K562 (cell line): ENCODE measurements at regions not wholly inside any gene's neighbourhood (a gene's known extent, or its start where the extent isn't known, plus 50 kb on each side); places are given as distances from the start of the nearest gene placed in this dataset.

Experiments
- ATAC-seq: fragments of 200-7000 bp; cut with Tn5 transposase; 3 replicates; pipeline ENCODE4 v1.9.1; 2020; ENCODE audit warnings: moderate library complexity
- BruUV-seq: library from RNA; stranded (reverse); fragments of 400-500 nt; replicated peaks from 2 replicates; lab custom pipeline; 2021; lab: Mats Ljungman, UMichigan
- CTCF ChIA-PET: fragments of 300-600 bp; formaldehyde crosslinking; extraction: SDS; loops from one replicate; lab custom pipeline; 2021; ENCODE audit warnings: low intra/inter-chr PET ratio; lab: Yijun Ruan, JAX
- POLR2A ChIA-PET: fragments of 300-600, 350-650 bp; sonication (Branson Sonifier 250); formaldehyde crosslinking; extraction: SDS; loops from one replicate; lab custom pipeline; 2021; ENCODE audit warnings: antibody characterized with exemption, inconsistent platforms; lab: Yijun Ruan, JAX
- DNase-seq, 4 experiments: peaks; one replicate each; pipeline versions ENCODE4 v3.0.0 to v3.0.0-alpha.2; 2011 to 2018; ENCODE audit warnings: low spot score in 3 of 4, mixed read lengths in 3 of 4; ENCODE audit errors: extremely low read depth in 1 of 4
- FAIRE-seq: peaks from 2 replicates; lab custom pipeline; 2011; peaks lifted over from hg19 to GRCh38; lab: Jason Lieb, UNC
- H2AFZ ChIP-seq: 2 replicates; pipeline ENCODE4 v1.6.0; 2011; ENCODE audit warnings: low read depth, low read length, control low read depth, inconsistent platforms
- H3K27ac ChIP-seq: fragments of 200-600 bp; 3 replicates; pipeline ENCODE4 v1.8.0; 2011; ENCODE audit warnings: low read depth, mild to moderate bottlenecking, control low read depth, inconsistent platforms, low read length, moderate library complexity, mixed read lengths; ENCODE audit errors: extremely low read depth
- H3K27me3 ChIP-seq, 2 experiments: fragments of 300-600 bp in 1 of 2; 2 replicates in 1 of 2; 3 replicates in 1 of 2; pipeline versions ENCODE4 v1.6.0 to v1.8.0; 2011; ENCODE audit warnings: inconsistent platforms in 2 of 2, low read length in 2 of 2, mild to moderate bottlenecking in 1 of 2, mixed read lengths in 1 of 2, moderate library complexity in 1 of 2; ENCODE audit not compliant: control insufficient read depth in 2 of 2, insufficient read depth in 2 of 2
- H3K36me3 ChIP-seq: fragments of 300-600 bp; 3 replicates; pipeline ENCODE4 v1.8.0; 2011; ENCODE audit warnings: mild to moderate bottlenecking, low read length, inconsistent platforms; ENCODE audit not compliant: control insufficient read depth, insufficient read depth
- H3K4me1 ChIP-seq, 2 experiments: fragments of 200-600 bp in 1 of 2; replicated peaks in 1 of 2; 2 replicates in 1 of 2; 3 replicates in 1 of 2; pipeline versions ENCODE4 v1.5.1 to v1.8.0; 2011; ENCODE audit warnings: inconsistent platforms in 2 of 2, low read length in 2 of 2, mild to moderate bottlenecking in 1 of 2, mixed read lengths in 1 of 2, moderate library complexity in 1 of 2; ENCODE audit not compliant: control insufficient read depth in 2 of 2, insufficient read depth in 2 of 2
- H3K4me2 ChIP-seq: 2 replicates; pipeline ENCODE4 v1.6.1; 2011; ENCODE audit warnings: low read length, control low read depth, inconsistent platforms, mixed read lengths; ENCODE audit not compliant: insufficient read depth
- H3K4me3 ChIP-seq: fragments of 200-600 bp; sonication (generic), shearing (Covaris generic); 2 replicates; pipeline ENCODE4 v1.5.1; 2016; ENCODE audit warnings: control low read depth, inconsistent platforms
- H3K79me2 ChIP-seq: fragments of 200-600 bp; 3 replicates; pipeline ENCODE4 v1.8.0; 2011; ENCODE audit warnings: low read length, inconsistent platforms; ENCODE audit not compliant: control insufficient read depth, insufficient read depth
- H3K9ac ChIP-seq, 2 experiments: 2 replicates each; pipeline versions ENCODE4 v1.6.0 to v1.6.1; 2011; ENCODE audit warnings: low read depth in 2 of 2, low read length in 2 of 2, control low read depth in 1 of 2, inconsistent platforms in 1 of 2, mild to moderate bottlenecking in 1 of 2, mixed read lengths in 1 of 2; ENCODE audit not compliant: insufficient read depth in 1 of 2
- H3K9me1 ChIP-seq: one replicate; pipeline ENCODE4 v1.6.0; 2011; ENCODE audit warnings: inconsistent platforms, mild to moderate bottlenecking, low read length, moderate library complexity; ENCODE audit not compliant: control insufficient read depth, insufficient read depth
- H3K9me3 ChIP-seq: replicated peaks from 2 replicates; pipeline ENCODE4 v1.5.1; 2011; ENCODE audit warnings: low read depth, low read length, inconsistent platforms; ENCODE audit not compliant: control insufficient read depth, insufficient read depth
- H4K20me1 ChIP-seq: replicated peaks from 2 replicates; pipeline ENCODE4 v1.6.1; 2011; ENCODE audit warnings: low read length, inconsistent platforms, mixed read lengths; ENCODE audit not compliant: control insufficient read depth, insufficient read depth
- ADNP ChIP-seq: fragments of 200-800 bp; sonication (Bioruptor generic); IDR thresholded peaks from 2 replicates; pipeline ENCODE4 v1.6.1; 2016; ENCODE audit warnings: missing genetic modification characterization, missing compliant biosample characterization
- BCOR ChIP-seq: fragments of 450-650 bp; IDR thresholded peaks from 2 replicates; pipeline ENCODE4 v1.6.1; 2016
- CREM ChIP-seq: IDR thresholded peaks from 2 replicates; pipeline ENCODE4 v1.6.1; 2014; ENCODE audit warnings: antibody characterized with exemption, low read depth
- ESRRA ChIP-seq: fragments of 450-650 bp; IDR thresholded peaks from 2 replicates; pipeline ENCODE4 v1.6.1; 2014; ENCODE audit warnings: low read depth, mild to moderate bottlenecking, moderate library complexity, borderline replicate concordance
- HSF4 ChIP-seq: fragments of 250-450 bp; sonication (Bioruptor Pico); IDR thresholded peaks from 2 replicates; pipeline ENCODE4 v2.1.2; 2022; ENCODE audit warnings: mild to moderate bottlenecking, moderate library complexity, borderline replicate concordance
- JUND ChIP-seq, 2 experiments: IDR thresholded peaks; 2 replicates in 1 of 2; 3 replicates in 1 of 2; pipeline ENCODE4 v1.6.1; 2011; ENCODE audit warnings: borderline replicate concordance in 2 of 2, low read depth in 2 of 2, low read length in 2 of 2, improper control_type of control experiment in 1 of 2, missing biosample characterization in 1 of 2, missing genetic modification characterization in 1 of 2, missing genetic modification reagents in 1 of 2
- NONO ChIP-seq, 2 experiments: fragments of 200-400 bp in 1 of 2; fragments of 450-650 bp in 1 of 2; formaldehyde crosslinking in 1 of 2; IDR thresholded peaks; 2 replicates each; pipeline ENCODE4 v1.6.1; 2017; ENCODE audit warnings: low read depth in 2 of 2, mild to moderate bottlenecking in 2 of 2, moderate library complexity in 2 of 2, low read length in 1 of 2
- PCBP1 ChIP-seq: fragments of 200-400 bp; formaldehyde crosslinking; IDR thresholded peaks from 2 replicates; pipeline ENCODE4 v1.6.1; 2018; ENCODE audit warnings: mild to moderate bottlenecking, low read depth, low read length; ENCODE audit not compliant: poor library complexity, severe bottlenecking
- POLR2AphosphoS5 ChIP-seq: IDR thresholded peaks from 2 replicates; pipeline ENCODE4 v1.6.1; 2011; ENCODE audit warnings: mild to moderate bottlenecking, low read depth, low read length, moderate library complexity; ENCODE audit not compliant: control insufficient read depth, insufficient read depth
- RBM25 ChIP-seq: fragments of 200-400 bp; formaldehyde crosslinking; IDR thresholded peaks from 2 replicates; pipeline ENCODE4 v1.6.1; 2018; ENCODE audit warnings: low read length, low read depth, moderate library complexity; ENCODE audit not compliant: severe bottlenecking
- SMARCA4 ChIP-seq: fragments of 450-650 bp; IDR thresholded peaks from 2 replicates; pipeline ENCODE4 v1.6.1; 2016
- ZNF121 ChIP-seq: sonication (generic); formaldehyde crosslinking; conservative IDR thresholded peaks from 2 replicates; pipeline ENCODE4 v1.8.0; 2022; ENCODE audit warnings: missing genetic modification reagents
- ZNF146 ChIP-seq: IDR thresholded peaks from one replicate; pipeline ENCODE4 v1.6.1; 2018; ENCODE audit warnings: missing compliant biosample characterization; ENCODE audit not compliant: unreplicated experiment
- ZNF175 ChIP-seq: fragments of 200-800 bp; sonication (Bioruptor generic); IDR thresholded peaks from 2 replicates; pipeline ENCODE4 v1.6.1; 2016; ENCODE audit warnings: low read depth, mild to moderate bottlenecking, missing genetic modification characterization, missing compliant biosample characterization
- ZNF398 ChIP-seq: fragments of 250-450 bp; sonication (Bioruptor Pico); IDR thresholded peaks from 2 replicates; pipeline ENCODE4 v1.8.0; 2021; ENCODE audit warnings: moderate library complexity, mild to moderate bottlenecking, inconsistent platforms
- WGBS: fragments of 100-300 bp; shearing (Covaris generic); methylation state at CpG from one replicate; pipeline ENCODE4 v1.1.6; 2016; ENCODE audit warnings: low coverage, mixed read lengths; ENCODE audit not compliant: insufficient coverage; ENCODE audit errors: missing lambda C conversion rate; 5-methylcytosine and 5-hydroxymethylcytosine counted together
- in situ Hi-C: fragments of 300-500 bp; cut with MboI; formaldehyde crosslinking; loops from 4 replicates; pipeline ENCODE4 v1.15.0; 2018; ENCODE audit warnings: inconsistent platforms, mixed read lengths
- intact Hi-C: fragments of 100-400 bp; cut with micrococcal nuclease; formaldehyde crosslinking; loops from 2 replicates; pipeline ENCODE4 v1.14.2; 2022

GRCh38 chr16:20255002-20255401 is 72.3 kb downstream of the GP2 start:
- 0% methylated on average over 1 of the region's 1 CpG for WGBS
- TF ChIP-seq PCBP1, result no peak
- 0 out of 2 replicates have a peak, but pooled peaks have one; percentile 27 for TF ChIP-seq ADNP
- TF ChIP-seq RBM25, result peak; percentile 85
- 0 out of 2 replicates have a peak, but pooled peaks have one; percentile 18 for TF ChIP-seq ESRRA
- no peak for TF ChIP-seq ZNF146 (CRISPR knock-in tag)
- TF ChIP-seq ZNF121 (CRISPR knock-in tag), result no peak
- peak; percentile 55; the same call in 1 of the 2 replicates for TF ChIP-seq BCOR
- no peak overlapping the region for H3K27ac ChIP-seq
- ATAC-seq, result no peak
- H4K20me1 ChIP-seq, result no peaks in the 10 kb centered on the region
- H3K4me1 ChIP-seq, result no peaks in the 10 kb centered on the region
- BruUV-seq, result no TSS peak
- H3K9me1 ChIP-seq, result no peaks in the 10 kb centered on the region
- no peaks in the 10 kb centered on the region for H3K9me3 ChIP-seq
- no peak overlapping the region for H3K4me3 ChIP-seq
- H3K9ac ChIP-seq, result no peak overlapping the region
- no peak overlapping the region for H3K4me2 ChIP-seq
- H2AFZ ChIP-seq, result no peak overlapping the region
- in situ Hi-C loops (no loop called here), intact Hi-C loops (no loop called here)
- ChIA-PET POLR2A (no interaction called here), CTCF (no interaction called here)
- H3K27me3 ChIP-seq, result no peaks in the 10 kb centered on the region
- no peak for FAIRE-seq
- no peaks in the 10 kb centered on the region for H3K79me2 ChIP-seq
- no peaks in the 10 kb centered on the region for H3K36me3 ChIP-seq
- DNase-seq, result no peak

- ATAC-seq (no peak), DNase-seq (no peak), FAIRE-seq (no peak)
- CTCF ChIA-PET, result no interaction called here
- no peaks in the 10 kb centered on the region for H3K4me1 ChIP-seq
- 0% methylated on average over 2 of the region's 2 CpGs for WGBS
- intact Hi-C loops (no loop called here), in situ Hi-C loops (no loop called here)
- POLR2A ChIA-PET, result no interaction called here
- H3K27me3 ChIP-seq, result no peaks in the 10 kb centered on the region
- no peaks in the 10 kb centered on the region for H3K36me3 ChIP-seq
- H2AFZ ChIP-seq, result no peak overlapping the region
- no TSS peak for BruUV-seq
- H3K9me1 ChIP-seq, result no peaks in the 10 kb centered on the region
- H3K9me3 ChIP-seq, result no peaks in the 10 kb centered on the region
- no peaks in the 10 kb centered on the region for H3K79me2 ChIP-seq
- no peak overlapping the region for H3K4me2 ChIP-seq
- H3K27ac ChIP-seq, result no peak overlapping the region
- H3K4me3 ChIP-seq, result no peak overlapping the region
- H3K9ac ChIP-seq, result no peak overlapping the region
- no peaks in the 10 kb centered on the region for H4K20me1 ChIP-seq
- no peak for TF ChIP-seq ZNF175 (CRISPR knock-in tag)
- TF ChIP-seq SMARCA4, result no peak
- no peak for TF ChIP-seq NONO (IDR thresholded peaks at IDR 0.05; ENCODE audit: low read depth in 2 of 2, low read length in 1 of 2)
- no peak for TF ChIP-seq HSF4
- no peak for TF ChIP-seq ZNF398 (CRISPR knock-in tag)
- no peak for TF ChIP-seq CREM
- TF ChIP-seq POLR2AphosphoS5, result no peak
- TF ChIP-seq JUND (IDR thresholded peaks at IDR 0.05; ENCODE audit: borderline replicate concordance, low read depth, low read length), result no peak
- TF ChIP-seq JUND (tag; IDR thresholded peaks at IDR 0.05; ENCODE audit: borderline replicate concordance, low read depth, low read length), result no peak
Observed at GRCh38 chr16:20253825-20254224, 73.5 kb downstream of the GP2 start.
